C4-2B (cell line): ENCODE measurements at regions not wholly inside any gene's neighbourhood (a gene's known extent, or its start where the extent isn't known, plus 50 kb on each side); places are given as distances from the start of the nearest gene placed in this dataset.

Experiments used
- CTCF ChIP-seq: fragments of 450-650 bp; conservative IDR thresholded peaks from 2 replicates; pipeline ENCODE4 v1.5.1; 2017; ENCODE audit warnings: mild to moderate bottlenecking
- ZFX ChIP-seq: fragments of 450-650 bp; IDR thresholded peaks from 2 replicates; pipeline ENCODE4 v1.6.1; 2017

- no peak for TF ChIP-seq CTCF
- no peak for TF ChIP-seq ZFX
Observed at GRCh38 chr5:143454936-143455516, 51.5 kb upstream of the NR3C1 start.
